GM23248 (cell line): ENCODE measurements at regions not wholly inside any gene's neighbourhood (a gene's known extent, or its start where the extent isn't known, plus 50 kb on each side); places are given as distances from the start of the nearest gene placed in this dataset.

Experiments
- EZH2 ChIP-seq: fragments of 200-600 bp; sonication (generic); IDR thresholded peaks from 2 replicates; pipeline ENCODE4 v1.6.1; 2018; ENCODE audit warnings: antibody characterized with exemption, mild to moderate bottlenecking; ENCODE audit not compliant: insufficient read depth, poor library complexity, severe bottlenecking
- EZH2phosphoT487 ChIP-seq: fragments of 200-600 bp; sonication (generic); IDR thresholded peaks from 2 replicates; pipeline ENCODE4 v1.6.1; 2018; ENCODE audit warnings: antibody characterized with exemption, moderate library complexity, mild to moderate bottlenecking, low read depth; ENCODE audit not compliant: insufficient read depth

DNA sequence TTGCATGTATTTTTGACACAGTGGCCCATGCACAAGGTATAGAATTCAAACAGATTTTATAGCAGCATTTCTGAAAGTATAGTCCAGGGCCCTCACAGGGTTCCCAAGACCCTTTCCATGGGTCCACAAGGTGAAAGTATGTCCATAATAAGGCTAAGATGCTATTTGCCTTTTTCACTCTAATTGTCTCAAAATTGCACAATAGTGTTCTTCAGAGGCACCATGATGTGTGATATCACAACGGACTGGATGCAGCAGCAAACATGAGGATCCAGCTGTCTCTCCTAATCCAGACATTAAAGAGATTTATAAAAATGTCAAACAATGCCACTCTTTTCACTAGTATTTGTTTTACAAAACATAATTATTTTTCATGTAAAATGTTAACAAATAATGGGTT lies 88.8 kb upstream of the PRDX6 start:
- TF ChIP-seq EZH2 (no peak), EZH2phosphoT487 (no peak)
